Common myeloid progenitor, CD34-positive (primary cell): ENCODE measurements at regions not wholly inside any gene's neighbourhood (a gene's known extent, or its start where the extent isn't known, plus 50 kb on each side); places are given as distances from the start of the nearest gene placed in this dataset.
A peak's percentile ranks its signal among the peaks of the same experiment; 100 is the strongest.

ENCODE experiments used
- CTCF ChIA-PET: fragments of 350-600 bp; sonication (Branson Sonifier 250); formaldehyde crosslinking; loops from one replicate; lab custom pipeline; 2021; ENCODE audit warnings: antibody characterized with exemption; lab: Charles Lee
- POLR2A ChIA-PET: fragments of 350-600 bp; sonication (Branson Sonifier 250); formaldehyde crosslinking; loops from one replicate; lab custom pipeline; 2021; ENCODE audit warnings: antibody characterized with exemption; lab: Charles Lee
- DNase-seq, 3 donors: peaks; one replicate each; pipeline versions ENCODE4 v3.0.0 to v3.0.0-alpha.2; 2013
- H3K27ac ChIP-seq, 2 experiments: 1 replicate in 1 of 2; 2 replicates in 1 of 2; pipeline ENCODE4 v1.7.0; 2013; ENCODE audit warnings: inconsistent platforms in 2 of 2, low read length in 2 of 2, mild to moderate bottlenecking in 2 of 2, low read depth in 1 of 2, moderate library complexity in 1 of 2; ENCODE audit not compliant: severe bottlenecking in 2 of 2, insufficient read depth in 1 of 2, poor library complexity in 1 of 2
- H3K27me3 ChIP-seq, 5 experiments: replicated peaks in 2 of 5; 1 replicate in 3 of 5; 2 replicates in 2 of 5; pipeline versions ENCODE4 v1.6.1 to v1.7.0; 2013; ENCODE audit warnings: low read length in 4 of 5, mild to moderate bottlenecking in 2 of 5, moderate library complexity in 2 of 5, inconsistent platforms in 1 of 5; ENCODE audit not compliant: insufficient read depth in 5 of 5, control insufficient read depth in 4 of 5
- H3K36me3 ChIP-seq, 4 experiments: 1 replicate in 2 of 4; 2 replicates in 2 of 4; pipeline versions ENCODE4 v1.6.1 to v1.7.0; 2013; ENCODE audit warnings: low read length in 3 of 4, control low read depth in 1 of 4, mild to moderate bottlenecking in 1 of 4; ENCODE audit not compliant: control insufficient read depth in 4 of 4, insufficient read depth in 4 of 4
- H3K4me1 ChIP-seq, 4 experiments: 1 replicate in 3 of 4; 2 replicates in 1 of 4; pipeline versions ENCODE4 v1.6.1 to v1.7.1; 2013; ENCODE audit warnings: low read length in 3 of 4, mild to moderate bottlenecking in 3 of 4, control low read depth in 1 of 4, inconsistent platforms in 1 of 4, moderate library complexity in 1 of 4; ENCODE audit not compliant: control insufficient read depth in 4 of 4, insufficient read depth in 4 of 4; ENCODE audit errors: control extremely low read depth in 1 of 4
- H3K4me3 ChIP-seq, 7 experiments: 1 replicate in 4 of 7; 2 replicates in 3 of 7; pipeline versions ENCODE4 v1.5.1 to v1.7.0; 2013; ENCODE audit warnings: mild to moderate bottlenecking in 7 of 7, low read length in 6 of 7, moderate library complexity in 6 of 7, inconsistent platforms in 2 of 7, low read depth in 2 of 7, control low read depth in 1 of 7; ENCODE audit not compliant: insufficient read depth in 4 of 7, control insufficient read depth in 1 of 7; ENCODE audit errors: extremely low read depth in 1 of 7
- H3K9me3 ChIP-seq, 5 experiments: 1 replicate in 4 of 5; 2 replicates in 1 of 5; pipeline versions ENCODE4 v1.6.1 to v1.7.1; 2013; ENCODE audit warnings: low read length in 4 of 5, mild to moderate bottlenecking in 2 of 5, inconsistent platforms in 1 of 5, low read depth in 1 of 5, moderate library complexity in 1 of 5; ENCODE audit not compliant: control insufficient read depth in 4 of 5, insufficient read depth in 2 of 5; ENCODE audit errors: control extremely low read depth in 1 of 5
- WGBS: methylation state at CpG from one replicate; pipeline ENCODE4 v1.1.5; 2013; ENCODE audit not compliant: insufficient coverage; 5-methylcytosine and 5-hydroxymethylcytosine counted together

DNA sequence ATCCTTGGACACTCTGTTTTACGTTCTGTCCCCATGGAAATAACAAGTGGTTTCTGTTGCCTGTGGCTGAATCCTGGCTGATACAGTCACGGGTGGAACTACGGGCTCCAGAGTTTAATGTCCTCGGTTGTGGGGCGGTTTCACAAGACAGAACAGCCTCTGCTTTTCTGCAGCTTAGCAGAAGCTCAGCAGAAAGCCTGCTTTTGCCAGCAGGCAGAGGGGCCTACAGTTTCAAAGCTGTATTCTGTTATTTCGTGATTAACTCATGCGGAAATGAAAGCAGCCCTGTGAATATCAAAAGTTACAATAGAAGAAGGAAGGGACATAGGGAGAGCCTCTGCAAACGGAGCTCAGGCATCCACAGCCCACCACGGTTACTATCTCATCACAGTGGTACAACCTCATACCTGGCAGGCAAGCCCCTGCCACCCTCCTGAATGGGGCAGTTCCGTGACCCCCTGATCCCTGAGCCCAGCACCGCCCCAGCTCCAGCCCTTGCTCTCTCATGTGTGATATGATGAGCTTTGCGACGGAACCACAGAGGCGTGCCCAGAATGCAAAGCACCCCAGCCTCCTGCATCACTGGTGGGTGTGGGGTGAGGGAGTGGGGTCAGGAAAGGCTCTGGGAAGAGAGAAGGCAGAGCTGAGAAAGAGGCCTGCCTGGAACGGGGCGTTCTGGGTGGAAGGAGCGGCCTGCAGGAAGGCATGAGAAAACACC, 360.6 kb downstream of the BRD1 start:
- H3K4me1 ChIP-seq = peaks cover 0 to 10% (median 8%) of the 10 kb centered on the region in 4 experiments
- no peaks in the 10 kb centered on the region for H3K9me3 ChIP-seq
- 92% methylated on average over 17 of the region's 17 CpGs for WGBS
- peaks cover 0 to 6% (median 0%) of the 10 kb centered on the region in 5 experiments for H3K27me3 ChIP-seq
- H3K27ac ChIP-seq = no peak overlapping the region
- no peak for DNase-seq
- no peaks in the 10 kb centered on the region for H3K36me3 ChIP-seq
- ChIA-PET CTCF (no interaction called here), POLR2A (no interaction called here)
- H3K4me3 ChIP-seq = no peak overlapping the region

DNA sequence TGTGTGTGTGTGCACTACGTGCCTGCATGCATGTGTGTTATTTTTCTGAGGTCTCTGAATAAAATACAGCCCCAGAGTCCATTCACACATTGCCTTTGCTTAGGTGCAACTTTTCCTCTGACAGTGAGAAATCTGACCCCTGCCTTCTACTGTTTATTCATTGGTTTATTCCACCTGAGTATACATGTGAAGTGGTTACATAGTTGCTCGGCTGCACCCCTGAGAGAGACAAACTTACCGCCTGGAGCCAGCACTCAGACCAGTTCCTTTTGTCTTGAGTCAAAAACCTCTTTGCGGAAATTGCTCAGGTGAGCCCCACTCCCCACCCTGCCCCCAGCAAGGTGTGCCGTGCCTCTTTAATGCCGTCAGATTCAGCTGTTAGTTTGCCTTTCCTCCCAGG, 363.6 kb downstream of the BRD1 start:
- ChIA-PET CTCF (no interaction called here), POLR2A (no interaction called here)
- WGBS = 88% methylated on average over 4 of the region's 6 CpGs
- Histone ChIP-seq H3K27me3 (peaks cover 0 to 5% (median 0%) of the 10 kb centered on the region in 5 experiments), H3K36me3 (no peaks in the 10 kb centered on the region), H3K4me3 (no peak overlapping the region), H3K9me3 (no peaks in the 10 kb centered on the region), H3K27ac (no peak overlapping the region), H3K4me1 (peaks cover 0 to 18% (median 10%) of the 10 kb centered on the region in 4 experiments)
- no peak for DNase-seq

DNA sequence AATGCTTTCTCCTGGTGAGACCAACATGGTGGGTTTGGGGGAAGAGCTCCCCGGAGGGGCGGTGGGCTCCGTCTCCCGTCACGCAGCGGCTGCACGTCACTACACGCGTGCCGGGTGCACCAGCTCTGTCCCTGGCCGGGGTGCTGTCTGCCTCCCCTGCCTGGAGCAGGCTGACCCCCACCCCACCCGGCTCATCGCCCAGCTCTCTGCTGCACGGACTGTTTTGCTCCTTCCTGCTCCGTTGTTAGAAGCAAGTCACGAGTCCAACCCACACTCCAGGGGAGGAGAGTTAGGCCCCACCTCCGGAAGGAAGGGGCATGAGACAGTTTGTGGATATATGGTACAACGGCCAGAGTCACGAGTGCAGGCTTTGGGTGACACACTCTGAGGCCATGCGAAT, 364.9 kb downstream of the BRD1 start:
- Histone ChIP-seq H3K4me3 (no peak overlapping the region), H3K27me3 (peaks cover 0 to 4% (median 0%) of the 10 kb centered on the region in 5 experiments), H3K4me1 (peaks cover 0 to 18% (median 10%) of the 10 kb centered on the region in 4 experiments), H3K9me3 (no peaks in the 10 kb centered on the region), H3K36me3 (no peaks in the 10 kb centered on the region), H3K27ac (no peak overlapping the region)
- ChIA-PET POLR2A (no interaction called here), CTCF (no interaction called here)
- 70% methylated on average over 15 of the region's 20 CpGs for WGBS
- peak; percentile 14 to 74 (median 65) for DNase-seq

DNA sequence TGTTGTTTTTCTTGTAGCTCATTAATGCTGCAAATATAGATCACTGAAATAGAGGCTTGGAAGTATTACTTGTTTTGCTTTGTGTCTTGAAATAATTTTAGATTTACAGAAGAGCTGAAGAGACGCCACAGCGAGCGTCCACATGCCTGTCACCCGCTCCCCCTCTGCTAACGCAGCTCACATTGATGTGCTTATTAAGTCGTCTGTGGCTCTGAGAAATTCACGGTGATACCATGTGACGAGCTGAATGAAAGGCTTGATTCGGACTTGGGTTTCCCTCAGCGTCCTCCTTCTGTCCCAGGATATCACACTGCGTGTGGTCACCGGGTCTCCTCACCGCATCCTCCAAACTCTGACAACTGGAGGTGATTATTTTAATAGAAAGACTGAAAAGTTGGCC, 365.4 kb downstream of the BRD1 start:
- no peaks in the 10 kb centered on the region for H3K36me3 ChIP-seq
- H3K27me3 ChIP-seq = peaks cover 0 to 3% (median 0%) of the 10 kb centered on the region in 5 experiments
- H3K9me3 ChIP-seq = no peaks in the 10 kb centered on the region
- DNase-seq = no peak
- H3K27ac ChIP-seq = no peak overlapping the region
- H3K4me3 ChIP-seq = no peak overlapping the region
- CTCF ChIA-PET = no interaction called here
- 96% methylated on average over 9 of the region's 13 CpGs for WGBS
- peaks cover 0 to 18% (median 10%) of the 10 kb centered on the region in 4 experiments for H3K4me1 ChIP-seq
- POLR2A ChIA-PET = no interaction called here

- Histone ChIP-seq H3K27ac (no peak overlapping the region), H3K27me3 (peaks cover 0 to 3% (median 0%) of the 10 kb centered on the region in 5 experiments), H3K4me1 (peaks cover 0 to 18% (median 10%) of the 10 kb centered on the region in 4 experiments), H3K36me3 (no peaks in the 10 kb centered on the region), H3K4me3 (no peak overlapping the region), H3K9me3 (no peaks in the 10 kb centered on the region)
- POLR2A ChIA-PET = no interaction called here
- CTCF ChIA-PET = no interaction called here
- no peak for DNase-seq
- WGBS = 97% methylated on average over 18 of the region's 19 CpGs
Observed at GRCh38 chr22:49461674-49462073, 366.0 kb downstream of the BRD1 start.

- Histone ChIP-seq H3K4me1 (peaks cover 0 to 18% (median 10%) of the 10 kb centered on the region in 4 experiments), H3K27ac (no peak overlapping the region), H3K4me3 (peak overlapping the region in 1 of 7 experiments; percentile 6), H3K36me3 (no peaks in the 10 kb centered on the region), H3K9me3 (no peaks in the 10 kb centered on the region), H3K27me3 (peaks cover 0 to 3% (median 0%) of the 10 kb centered on the region in 5 experiments)
- CTCF ChIA-PET = no interaction called here
- POLR2A ChIA-PET = no interaction called here
- WGBS = 60% methylated on average over 9 of the region's 15 CpGs
- DNase-seq = peak in 2 of 3 donors; percentile 37 to 45
Observed at GRCh38 chr22:49460592-49461281, 366.9 kb downstream of the BRD1 start.

DNA sequence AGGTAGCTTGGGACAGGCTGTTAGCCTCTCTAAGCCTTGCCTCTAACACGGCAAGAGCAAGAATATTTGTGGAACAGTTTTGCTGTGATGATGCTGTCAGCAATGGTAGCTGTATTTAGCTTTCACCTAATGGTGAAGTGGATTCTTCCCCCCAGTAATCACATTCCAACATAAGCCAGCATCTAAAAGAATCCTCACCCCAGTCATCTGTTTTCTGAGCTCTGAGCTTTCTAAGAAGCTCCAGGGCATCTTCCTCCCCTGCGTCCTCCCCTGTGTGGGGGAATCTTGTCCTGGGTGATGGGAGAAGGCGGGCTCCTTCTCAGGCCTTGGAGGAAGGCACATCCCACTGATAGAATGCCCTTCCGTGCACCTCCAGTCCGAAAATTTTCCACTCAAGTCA, 367.6 kb downstream of the BRD1 start:
- Histone ChIP-seq H3K27me3 (peaks cover 0 to 3% (median 0%) of the 10 kb centered on the region in 5 experiments), H3K36me3 (no peaks in the 10 kb centered on the region), H3K9me3 (no peaks in the 10 kb centered on the region), H3K4me1 (peaks cover 0 to 18% (median 10%) of the 10 kb centered on the region in 4 experiments), H3K27ac (no peak overlapping the region), H3K4me3 (no peak overlapping the region)
- no peak for DNase-seq
- WGBS = 100% methylated on average over 1 of the region's 5 CpGs
- POLR2A ChIA-PET = no interaction called here
- CTCF ChIA-PET = no interaction called here
